H1 (cell line): ENCODE measurements at regions not wholly inside any gene's neighbourhood (a gene's known extent, or its start where the extent isn't known, plus 50 kb on each side); places are given as distances from the start of the nearest gene placed in this dataset.

Experiments
- CTCF ChIA-PET: fragments of 300-600 bp; sonication (Branson Sonifier 250); formaldehyde crosslinking; loops from one replicate; lab custom pipeline; 2021; ENCODE audit not compliant: partially characterized antibody; lab: Charles Lee
- POLR2A ChIA-PET: fragments of 300-600 bp; sonication (Branson Sonifier 250); formaldehyde crosslinking; loops from one replicate; lab custom pipeline; 2021; ENCODE audit warnings: inconsistent platforms; ENCODE audit not compliant: partially characterized antibody; lab: Charles Lee
- DNase-seq, 2 experiments: peaks; one replicate each; pipeline versions ENCODE4 v3.0.0 to v3.0.0-alpha.2; 2010 to 2022; ENCODE audit warnings: low spot score in 2 of 2, low read depth in 1 of 2, mixed read lengths in 1 of 2
- FAIRE-seq: peaks from 2 replicates; lab custom pipeline; 2011; peaks lifted over from hg19 to GRCh38; lab: Jason Lieb, UNC
- H2AFZ ChIP-seq: 2 replicates; pipeline ENCODE4 v1.8.1; 2012; ENCODE audit warnings: low read length, inconsistent platforms
- H2AK5ac ChIP-seq: 2 replicates; pipeline ENCODE4 v1.6.1; 2013; ENCODE audit warnings: low read depth, low read length
- H2BK120ac ChIP-seq: replicated peaks from 2 replicates; pipeline ENCODE3; 2013; ENCODE audit warnings: low read depth, low read length, inconsistent platforms
- H2BK12ac ChIP-seq: 2 replicates; pipeline ENCODE4 v1.6.1; 2013; ENCODE audit warnings: low read depth, low read length
- H2BK15ac ChIP-seq: 2 replicates; pipeline ENCODE4 v1.6.1; 2013; ENCODE audit warnings: low read length
- H2BK20ac ChIP-seq: 2 replicates; pipeline ENCODE4 v1.6.1; 2013; ENCODE audit warnings: low read length
- H2BK5ac ChIP-seq: 2 replicates; pipeline ENCODE4 v1.6.1; 2013; ENCODE audit warnings: low read depth, low read length
- H3K14ac ChIP-seq: 2 replicates; pipeline ENCODE4 v1.6.1; 2013; ENCODE audit warnings: inconsistent platforms; ENCODE audit not compliant: insufficient read length
- H3K18ac ChIP-seq: 2 replicates; pipeline ENCODE4 v1.6.1; 2013; ENCODE audit warnings: low read length; ENCODE audit errors: extremely low read depth
- H3K23ac ChIP-seq: 2 replicates; pipeline ENCODE4 v1.6.1; 2013; ENCODE audit warnings: inconsistent platforms; ENCODE audit not compliant: insufficient read length
- H3K23me2 ChIP-seq: 2 replicates; pipeline ENCODE4 v1.6.1; 2013; ENCODE audit warnings: low read depth, low read length
- H3K27ac ChIP-seq: 2 replicates; pipeline ENCODE4 v1.6.1; 2011; ENCODE audit warnings: low read depth, low read length, inconsistent platforms
- H3K27me3 ChIP-seq, 4 experiments: replicated peaks in 1 of 4; 1 replicate in 1 of 4; 2 replicates in 3 of 4; pipeline versions ENCODE4 v1.6.1 to v1.8.1; 2011 to 2013; ENCODE audit warnings: low read length in 3 of 4, mild to moderate bottlenecking in 3 of 4, inconsistent platforms in 2 of 4, mixed read lengths in 2 of 4, moderate library complexity in 1 of 4; ENCODE audit not compliant: control insufficient read depth in 3 of 4, insufficient read depth in 3 of 4; ENCODE audit errors: extremely low read depth in 1 of 4
- H3K36me3 ChIP-seq, 4 experiments: 2 replicates each; pipeline versions ENCODE4 v1.6.1 to v1.8.1; 2011 to 2013; ENCODE audit warnings: mild to moderate bottlenecking in 4 of 4, low read length in 3 of 4, moderate library complexity in 2 of 4, control low read depth in 1 of 4, inconsistent platforms in 1 of 4; ENCODE audit not compliant: insufficient read depth in 4 of 4, control insufficient read depth in 2 of 4
- H3K4ac ChIP-seq: replicated peaks from 2 replicates; pipeline ENCODE3; 2013; ENCODE audit warnings: low read length, low read depth, mixed read lengths, inconsistent platforms; ENCODE audit not compliant: insufficient read length
- H3K4me1 ChIP-seq, 4 experiments: replicated peaks in 1 of 4; 1 replicate in 1 of 4; 2 replicates in 3 of 4; pipeline versions ENCODE4 v1.6.1 to v1.8.1; 2011 to 2013; ENCODE audit warnings: low read length in 3 of 4, inconsistent platforms in 2 of 4, mixed read lengths in 1 of 4; ENCODE audit not compliant: insufficient read depth in 4 of 4, control insufficient read depth in 3 of 4
- H3K4me2 ChIP-seq, 2 experiments: 2 replicates each; pipeline versions ENCODE4 v1.6.1 to v1.8.1; 2011 to 2013; ENCODE audit warnings: low read depth in 2 of 2, low read length in 2 of 2, control low read depth in 1 of 2, inconsistent platforms in 1 of 2, mild to moderate bottlenecking in 1 of 2; ENCODE audit not compliant: insufficient read depth in 1 of 2
- H3K4me3 ChIP-seq, 4 experiments: fragments of 200-600, 300-600 bp in 1 of 4; sonication (generic), shearing (Covaris generic), sonication (Bioruptor Twin) in 1 of 4; 2 replicates each; pipeline versions ENCODE4 v1.5.1 to v1.8.1; 2011 to 2016; ENCODE audit warnings: low read length in 4 of 4, low read depth in 3 of 4, control low read depth in 2 of 4, inconsistent platforms in 2 of 4, mild to moderate bottlenecking in 2 of 4, mixed read lengths in 1 of 4, moderate library complexity in 1 of 4; ENCODE audit not compliant: insufficient read depth in 2 of 4; ENCODE audit errors: extremely low read depth in 1 of 4
- H3K56ac ChIP-seq: replicated peaks from 2 replicates; pipeline ENCODE3; 2013; ENCODE audit warnings: low read depth, mild to moderate bottlenecking, mixed read lengths, low read length, inconsistent platforms; ENCODE audit not compliant: insufficient read length
- H3K79me1 ChIP-seq: 2 replicates; pipeline ENCODE4 v1.6.1; 2013; ENCODE audit warnings: low read depth, low read length, control low read depth
- H3K79me2 ChIP-seq, 2 experiments: 2 replicates each; pipeline versions ENCODE4 v1.6.1 to v1.8.1; 2012 to 2013; ENCODE audit warnings: low read length in 2 of 2, mild to moderate bottlenecking in 2 of 2, inconsistent platforms in 1 of 2; ENCODE audit not compliant: insufficient read depth in 2 of 2, control insufficient read depth in 1 of 2
- H3K9ac ChIP-seq, 4 experiments: replicated peaks in 1 of 4; 1 replicate in 1 of 4; 2 replicates in 3 of 4; pipeline versions ENCODE4 v1.6.1 to v1.8.1; 2011 to 2013; ENCODE audit warnings: low read depth in 3 of 4, low read length in 3 of 4, control low read depth in 2 of 4, mild to moderate bottlenecking in 2 of 4, moderate library complexity in 2 of 4, inconsistent platforms in 1 of 4; ENCODE audit errors: extremely low read depth in 1 of 4
- H3K9me3 ChIP-seq, 2 experiments: 2 replicates each; pipeline versions ENCODE4 v1.6.1 to v1.8.1; 2012 to 2013; ENCODE audit warnings: mild to moderate bottlenecking in 2 of 2, moderate library complexity in 2 of 2, control low read depth in 1 of 2, inconsistent platforms in 1 of 2, low read depth in 1 of 2, low read length in 1 of 2, mixed read lengths in 1 of 2; ENCODE audit not compliant: insufficient read depth in 2 of 2
- H4K20me1 ChIP-seq, 2 experiments: replicated peaks in 1 of 2; 2 replicates each; pipeline versions ENCODE3 to v1.8.1; 2011 to 2013; ENCODE audit warnings: inconsistent platforms in 2 of 2, low read length in 2 of 2, mild to moderate bottlenecking in 1 of 2; ENCODE audit not compliant: insufficient read depth in 2 of 2, control insufficient read depth in 1 of 2
- H4K5ac ChIP-seq: 2 replicates; pipeline ENCODE4 v1.6.1; 2013; ENCODE audit warnings: low read length, low read depth, mixed read lengths, inconsistent platforms; ENCODE audit not compliant: insufficient read length
- H4K8ac ChIP-seq: 2 replicates; pipeline ENCODE4 v1.8.0; 2013; ENCODE audit warnings: mild to moderate bottlenecking, moderate library complexity, low read length, inconsistent platforms; ENCODE audit not compliant: insufficient read depth; ENCODE audit errors: extremely low read depth
- H4K91ac ChIP-seq: replicated peaks from 2 replicates; pipeline ENCODE3; 2013; ENCODE audit warnings: low read length, mixed read lengths, inconsistent platforms; ENCODE audit not compliant: insufficient read length
- ASH2L ChIP-seq: fragments of 200-600, 300-600 bp; sonication (generic); IDR thresholded peaks from one replicate; pipeline ENCODE4 v1.7.1; 2017; ENCODE audit warnings: low read length
- CBX8 ChIP-seq: fragments of 300-800, 300-1000 bp; sonication (generic); IDR thresholded peaks from 2 replicates; pipeline ENCODE4 v1.7.1; 2016; ENCODE audit warnings: low read depth, low read length, borderline replicate concordance
- HDAC6 ChIP-seq: IDR thresholded peaks from one replicate; pipeline ENCODE4 v1.7.1; 2012; ENCODE audit warnings: low read depth, mild to moderate bottlenecking, inconsistent platforms, low read length, moderate library complexity
- JUND ChIP-seq: IDR thresholded peaks from 2 replicates; pipeline ENCODE4 v1.6.1; 2011; ENCODE audit warnings: mild to moderate bottlenecking, improper control_type of control experiment, low read length
- POLR2A ChIP-seq, 2 experiments: IDR thresholded peaks; 1 replicate in 1 of 2; 2 replicates in 1 of 2; pipeline ENCODE4 v1.6.1; 2011; ENCODE audit warnings: low read depth in 2 of 2, low read length in 2 of 2, mild to moderate bottlenecking in 2 of 2; ENCODE audit errors: control extremely low read depth in 1 of 2
- POLR2AphosphoS5 ChIP-seq: IDR thresholded peaks from 2 replicates; pipeline ENCODE4 v1.6.1; 2011; ENCODE audit warnings: low read depth, low read length
- SAP30 ChIP-seq: fragments of 300-600 bp; sonication (generic); IDR thresholded peaks from 2 replicates; pipeline ENCODE4 v1.7.1; 2012; ENCODE audit warnings: low read length, moderate library complexity, mild to moderate bottlenecking, inconsistent platforms; ENCODE audit not compliant: insufficient read depth, insufficient replicate concordance
- SIN3A ChIP-seq, 2 experiments: IDR thresholded peaks in 1 of 2; conservative IDR thresholded peaks in 1 of 2; 2 replicates each; pipeline ENCODE4 v1.6.1; 2011 to 2012; ENCODE audit warnings: low read length in 2 of 2, improper control_type of control experiment in 1 of 2, low read depth in 1 of 2, mild to moderate bottlenecking in 1 of 2
- TAF7 ChIP-seq: optimal IDR thresholded peaks from 2 replicates; pipeline ENCODE3; 2011; ENCODE audit warnings: low read depth, mild to moderate bottlenecking, inconsistent platforms, low read length, moderate library complexity, borderline replicate concordance
- USF2 ChIP-seq: IDR thresholded peaks from 2 replicates; pipeline ENCODE4 v1.6.1; 2011; ENCODE audit warnings: low read length, improper control_type of control experiment
- ZNF274 ChIP-seq: IDR thresholded peaks from 2 replicates; pipeline ENCODE4 v1.7.0; 2012; ENCODE audit warnings: low read length, borderline replicate concordance; ENCODE audit errors: extremely low read depth
- WGBS, 2 experiments: shearing (Covaris generic) in 1 of 2; methylation state at CpG; one replicate each; pipeline versions ENCODE4 v1.1.6 to v1.1.7; 2013 to 2015; ENCODE audit warnings: low lambda C conversion rate in 2 of 2, mixed read lengths in 2 of 2, inconsistent platforms in 1 of 2, low coverage in 1 of 2, missing lambda C conversion rate in 1 of 2; ENCODE audit not compliant: insufficient replicate concordance in 2 of 2, insufficient coverage in 1 of 2, insufficient read length in 1 of 2; ENCODE audit errors: extremely low coverage in 1 of 2, missing lambda C conversion rate in 1 of 2; 5-methylcytosine and 5-hydroxymethylcytosine counted together

GRCh38 chr3:153722157-153722556 is 399.0 kb upstream of the ARHGEF26 start:
- H3K23ac ChIP-seq = no peak overlapping the region
- H3K9ac ChIP-seq = no peak overlapping the region
- no peaks in the 10 kb centered on the region for H3K79me2 ChIP-seq
- FAIRE-seq (no peak), DNase-seq (no peak)
- H4K91ac ChIP-seq = no peak overlapping the region
- H3K56ac ChIP-seq = no peak overlapping the region
- H4K20me1 ChIP-seq = no peaks in the 10 kb centered on the region
- H4K5ac ChIP-seq = no peak overlapping the region
- no peak overlapping the region for H3K18ac ChIP-seq
- no peak overlapping the region for H2BK15ac ChIP-seq
- H2BK12ac ChIP-seq = no peak overlapping the region
- no peaks in the 10 kb centered on the region for H3K36me3 ChIP-seq
- H3K27me3 ChIP-seq = no peaks in the 10 kb centered on the region
- no peak overlapping the region for H3K4me2 ChIP-seq
- H3K4me3 ChIP-seq = no peak overlapping the region
- no peaks in the 10 kb centered on the region for H3K23me2 ChIP-seq
- no peak overlapping the region for H2BK20ac ChIP-seq
- no peak overlapping the region for H3K27ac ChIP-seq
- CTCF ChIA-PET = no interaction called here
- no peak overlapping the region for H3K14ac ChIP-seq
- H3K9me3 ChIP-seq = no peaks in the 10 kb centered on the region
- H3K79me1 ChIP-seq = no peaks in the 10 kb centered on the region
- H2BK5ac ChIP-seq = no peak overlapping the region
- H3K4me1 ChIP-seq = no peaks in the 10 kb centered on the region
- no peak overlapping the region for H2AFZ ChIP-seq
- TF ChIP-seq HDAC6 (no peak), ASH2L (no peak), CBX8 (no peak), SIN3A (conservative IDR thresholded peaks at IDR 0.05 in 1 of 2, IDR thresholded peaks at IDR 0.05 in 1 of 2; ENCODE audit: low read depth in 1 of 2, low read length in 2 of 2) (no peak), JUND (no peak), POLR2AphosphoS5 (no peak), SAP30 (no peak), POLR2A (IDR thresholded peaks at IDR 0.05; ENCODE audit: control extremely low read depth in 1 of 2, low read depth in 2 of 2, low read length in 2 of 2) (no peak), TAF7 (no peak), ZNF274 (no peak), USF2 (no peak)
- TF ChIP-seq, all 59 proteins: peak for 0
- no peak overlapping the region for H2BK120ac ChIP-seq
- H3K4ac ChIP-seq = no peak overlapping the region
- 83% methylated on average over 2 of the region's 2 CpGs; no CpG with 5 or more reads in 1 of the 2 experiments for WGBS, 2 experiments
- no peak overlapping the region for H2AK5ac ChIP-seq
- POLR2A ChIA-PET = no interaction called here
- no peak overlapping the region for H4K8ac ChIP-seq
